A673 (cell line): ENCODE measurements at regions not wholly inside any gene's neighbourhood (a gene's known extent, or its start where the extent isn't known, plus 50 kb on each side); places are given as distances from the start of the nearest gene placed in this dataset.

Experiments used
- BruUV-seq: library from RNA; stranded (reverse); fragments of 400-500 nt; replicated peaks from 2 replicates; lab custom pipeline; 2021; lab: Mats Ljungman, UMichigan
- CTCF ChIA-PET: fragments of 300-600 bp; sonication (Branson Sonifier 250); formaldehyde crosslinking; loops from one replicate; lab custom pipeline; 2022; ENCODE audit warnings: antibody characterized with exemption; lab: Charles Lee
- POLR2A ChIA-PET: fragments of 300-600 bp; sonication (Branson Sonifier 250); formaldehyde crosslinking; loops from one replicate; lab custom pipeline; 2022; ENCODE audit warnings: antibody characterized with exemption; ENCODE audit not compliant: low non-redundant PET; lab: Charles Lee
- DNase-seq: peaks from one replicate; pipeline ENCODE4 v3.0.0-alpha.2; 2015; ENCODE audit warnings: low spot score
- H3K27ac ChIP-seq: fragments of 200-600 bp; sonication (generic); 2 replicates; pipeline ENCODE4 v1.5.1; 2016; ENCODE audit warnings: mixed run types, low read depth, mild to moderate bottlenecking, mixed read lengths, antibody characterized with exemption, low read length; ENCODE audit not compliant: poor library complexity, severe bottlenecking
- H3K27me3 ChIP-seq: fragments of 200-600 bp; sonication (generic); replicated peaks from 2 replicates; pipeline ENCODE4 v1.6.1; 2017; ENCODE audit warnings: mixed run types, low read depth, mild to moderate bottlenecking, mixed read lengths, antibody characterized with exemption, low read length; ENCODE audit not compliant: insufficient read depth, poor library complexity
- H3K36me3 ChIP-seq: fragments of 200-600 bp; sonication (generic); 2 replicates; pipeline ENCODE4 v1.6.1; 2016; ENCODE audit warnings: mixed run types, mild to moderate bottlenecking, mixed read lengths, antibody characterized with exemption, low read length; ENCODE audit not compliant: insufficient read depth, poor library complexity, severe bottlenecking
- H3K4me1 ChIP-seq: fragments of 200-600 bp; sonication (generic); 2 replicates; pipeline ENCODE4 v1.6.1; 2017; ENCODE audit warnings: mixed run types, mild to moderate bottlenecking, mixed read lengths, antibody characterized with exemption, low read length; ENCODE audit not compliant: insufficient read depth, poor library complexity, severe bottlenecking
- H3K4me3 ChIP-seq: fragments of 200-600 bp; sonication (generic); 2 replicates; pipeline ENCODE4 v1.5.1; 2016; ENCODE audit warnings: low read depth, mixed run types, mild to moderate bottlenecking, mixed read lengths, low read length; ENCODE audit not compliant: poor library complexity, severe bottlenecking
- H3K9me3 ChIP-seq: fragments of 200-600 bp; sonication (generic); 2 replicates; pipeline ENCODE4 v1.6.1; 2016; ENCODE audit warnings: mixed run types, low read depth, mild to moderate bottlenecking, mixed read lengths, antibody characterized with exemption, low read length; ENCODE audit not compliant: poor library complexity, severe bottlenecking
- EZH2 ChIP-seq: fragments of 200-600 bp; sonication (generic); IDR thresholded peaks from 2 replicates; pipeline ENCODE4 v1.6.1; 2017; ENCODE audit warnings: borderline replicate concordance, low read depth, mild to moderate bottlenecking, mixed read lengths, antibody characterized with exemption, low read length; ENCODE audit not compliant: poor library complexity, severe bottlenecking
- intact Hi-C: fragments of 100-400 bp; cut with micrococcal nuclease; formaldehyde crosslinking; loops from one replicate; pipeline ENCODE4 v1.10.0; 2022; ENCODE audit not compliant: unreplicated experiment
- TF ChIP-seq, protein P1 (sequence below): fragments of 300-800, 200-600 bp; sonication (generic); conservative IDR thresholded peaks from 2 replicates; pipeline ENCODE4 v1.5.1; 2017; ENCODE audit warnings: low read depth, mild to moderate bottlenecking, antibody characterized with exemption, low read length, moderate library complexity, mixed read lengths

DNA sequence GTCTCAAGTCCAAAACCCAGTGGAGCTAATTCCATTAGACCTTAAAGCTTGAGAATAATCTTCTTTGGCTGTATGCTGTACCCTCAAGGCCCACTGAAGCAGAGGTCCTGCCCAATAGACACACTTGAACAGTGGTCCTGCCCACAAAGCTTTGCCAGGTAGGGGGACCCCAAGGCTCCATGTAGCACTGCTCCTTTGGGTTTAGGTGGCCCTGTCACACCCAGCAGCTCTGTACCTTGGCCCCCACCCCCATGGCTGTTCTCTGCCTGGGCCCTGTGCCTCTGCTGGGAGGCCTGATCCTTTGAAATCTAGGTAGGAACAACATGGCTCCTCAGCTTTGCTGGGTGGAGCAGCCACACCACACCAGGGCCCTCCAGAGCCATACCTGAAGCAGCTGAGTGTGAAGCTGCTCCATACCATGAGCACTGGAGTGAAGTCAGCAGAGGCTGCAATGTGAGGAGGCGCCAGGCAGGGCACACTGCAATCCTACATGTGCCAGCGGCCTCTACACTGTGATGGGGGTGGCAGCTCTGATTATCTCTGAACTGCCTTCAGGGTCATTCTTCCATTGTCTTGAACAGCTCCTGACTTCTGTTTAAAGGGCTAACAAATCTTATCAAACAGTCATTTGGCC lies 188.0 kb upstream of the CCDC54 start:
- ChIA-PET CTCF (no interaction called here), POLR2A (no interaction called here)
- Histone ChIP-seq H3K4me1 (no peaks in the 10 kb centered on the region), H3K4me3 (no peak overlapping the region), H3K36me3 (no peaks in the 10 kb centered on the region), H3K27me3 (no peaks in the 10 kb centered on the region), H3K27ac (no peak overlapping the region), H3K9me3 (no peaks in the 10 kb centered on the region)
- no TSS peak for BruUV-seq
- TF ChIP-seq, protein P1, sequence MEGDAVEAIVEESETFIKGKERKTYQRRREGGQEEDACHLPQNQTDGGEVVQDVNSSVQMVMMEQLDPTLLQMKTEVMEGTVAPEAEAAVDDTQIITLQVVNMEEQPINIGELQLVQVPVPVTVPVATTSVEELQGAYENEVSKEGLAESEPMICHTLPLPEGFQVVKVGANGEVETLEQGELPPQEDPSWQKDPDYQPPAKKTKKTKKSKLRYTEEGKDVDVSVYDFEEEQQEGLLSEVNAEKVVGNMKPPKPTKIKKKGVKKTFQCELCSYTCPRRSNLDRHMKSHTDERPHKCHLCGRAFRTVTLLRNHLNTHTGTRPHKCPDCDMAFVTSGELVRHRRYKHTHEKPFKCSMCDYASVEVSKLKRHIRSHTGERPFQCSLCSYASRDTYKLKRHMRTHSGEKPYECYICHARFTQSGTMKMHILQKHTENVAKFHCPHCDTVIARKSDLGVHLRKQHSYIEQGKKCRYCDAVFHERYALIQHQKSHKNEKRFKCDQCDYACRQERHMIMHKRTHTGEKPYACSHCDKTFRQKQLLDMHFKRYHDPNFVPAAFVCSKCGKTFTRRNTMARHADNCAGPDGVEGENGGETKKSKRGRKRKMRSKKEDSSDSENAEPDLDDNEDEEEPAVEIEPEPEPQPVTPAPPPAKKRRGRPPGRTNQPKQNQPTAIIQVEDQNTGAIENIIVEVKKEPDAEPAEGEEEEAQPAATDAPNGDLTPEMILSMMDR: no peak
- TF ChIP-seq EZH2: no peak
- intact Hi-C loops: no loop called here
- DNase-seq: no peak

- no peak for DNase-seq
- intact Hi-C loops: no loop called here
- Histone ChIP-seq H3K4me3 (no peak overlapping the region), H3K27me3 (no peaks in the 10 kb centered on the region), H3K36me3 (no peaks in the 10 kb centered on the region), H3K27ac (no peak overlapping the region), H3K4me1 (no peaks in the 10 kb centered on the region), H3K9me3 (no peaks in the 10 kb centered on the region)
- TF ChIP-seq, protein P1: no peak
- CTCF ChIA-PET: interaction anchor here (0.6 kb wide), 1 partner anchor 8 kb away, joined by 3 read pairs; no protein-coding TSS in a partner anchor
- POLR2A ChIA-PET: no interaction called here
- no TSS peak for BruUV-seq
Observed at GRCh38 chr3:107193116-107193515, 184.1 kb upstream of the CCDC54 start.

GRCh38 chr3:107198581-107199181 lies 178.6 kb upstream of the CCDC54 start:
- BruUV-seq: no TSS peak
- POLR2A ChIA-PET: no interaction called here
- H3K27me3 ChIP-seq: no peaks in the 10 kb centered on the region
- H3K27ac ChIP-seq: no peak overlapping the region
- no peaks in the 10 kb centered on the region for H3K4me1 ChIP-seq
- CTCF ChIA-PET: no interaction called here
- no peaks in the 10 kb centered on the region for H3K9me3 ChIP-seq
- intact Hi-C loops: no loop called here
- no peak for DNase-seq
- TF ChIP-seq EZH2: no peak
- TF ChIP-seq, protein P1: no peak
- H3K4me3 ChIP-seq: no peak overlapping the region
- H3K36me3 ChIP-seq: no peaks in the 10 kb centered on the region
